Activated T-helper 1 cell treated with anti-CD3 and anti-CD28 coated beads, Interleukin-2, amount 50 U/mL, for 16 hours (primary cell): ENCODE measurements at regions not wholly inside any gene's neighbourhood (a gene's known extent, or its start where the extent isn't known, plus 50 kb on each side); places are given as distances from the start of the nearest gene placed in this dataset.
"Not testable (repeated sequence)": the region's sequence is repeated elsewhere in the genome, so short reads cannot be mapped to it uniquely, and the experiment has no call there.

Experiments
- DNase-seq, 2 donors: peaks; one replicate each; pipeline ENCODE4 v3.0.0-alpha.2; 2020; ENCODE audit warnings: low read depth in 1 of 2, low spot score in 1 of 2

- not testable (repeated sequence) for DNase-seq
These were observed 112.2 kb upstream of the CCZ1B start for GRCh38 chr7:6938284-6938683.

DNA sequence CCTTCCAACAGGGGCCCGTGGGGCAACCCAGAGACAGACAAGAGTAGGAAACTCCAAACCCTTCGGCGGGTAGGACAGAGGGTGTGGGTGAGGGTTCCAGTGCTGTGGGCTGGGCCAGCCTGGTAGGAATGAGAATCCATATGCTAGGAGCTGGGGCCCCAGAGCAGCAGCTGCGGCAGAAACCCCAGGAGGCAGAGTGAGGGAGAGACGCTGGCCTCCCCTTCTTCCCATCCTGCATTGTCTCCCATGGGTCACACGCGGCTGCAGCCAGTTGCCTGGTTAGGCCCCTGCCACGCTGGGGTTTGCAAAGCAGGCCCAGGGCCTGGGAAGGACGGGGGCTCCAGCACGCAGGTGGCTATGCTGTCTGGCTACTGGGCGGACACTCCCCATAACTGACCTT is 113.1 kb upstream of the CCZ1B start:
- not testable (repeated sequence) for DNase-seq

- DNase-seq: not testable (repeated sequence)
These were observed 113.8 kb upstream of the CCZ1B start for GRCh38 chr7:6939896-6940295.

DNA sequence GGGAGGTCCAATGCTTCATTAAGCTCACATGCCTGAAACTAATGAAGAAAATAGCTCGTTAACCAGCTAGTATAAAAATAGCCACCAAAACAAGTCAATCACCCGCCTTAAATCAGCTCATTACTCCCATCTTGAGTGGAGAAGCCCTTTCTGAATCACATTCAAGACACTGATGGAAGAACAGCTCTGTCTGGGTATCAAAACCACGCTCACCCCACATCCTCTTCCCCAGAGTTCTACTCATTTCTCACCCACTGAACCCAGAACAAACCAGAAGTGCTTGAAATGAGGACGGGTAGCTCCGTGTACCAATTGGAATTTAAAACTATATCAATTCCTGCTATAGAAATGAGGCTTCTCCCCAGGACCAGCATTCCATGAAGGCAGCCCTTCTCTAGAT is 120.8 kb upstream of the CCZ1B start:
- not testable (repeated sequence) for DNase-seq

GRCh38 chr7:6950231-6950630 is 124.2 kb upstream of the CCZ1B start:
- not testable (repeated sequence) for DNase-seq

GRCh38 chr7:6951553-6951952 is 125.5 kb upstream of the CCZ1B start:
- DNase-seq: not testable (repeated sequence)

- DNase-seq: not testable (repeated sequence)
These were observed 127.2 kb upstream of the CCZ1B start for GRCh38 chr7:6953138-6953797.

DNA sequence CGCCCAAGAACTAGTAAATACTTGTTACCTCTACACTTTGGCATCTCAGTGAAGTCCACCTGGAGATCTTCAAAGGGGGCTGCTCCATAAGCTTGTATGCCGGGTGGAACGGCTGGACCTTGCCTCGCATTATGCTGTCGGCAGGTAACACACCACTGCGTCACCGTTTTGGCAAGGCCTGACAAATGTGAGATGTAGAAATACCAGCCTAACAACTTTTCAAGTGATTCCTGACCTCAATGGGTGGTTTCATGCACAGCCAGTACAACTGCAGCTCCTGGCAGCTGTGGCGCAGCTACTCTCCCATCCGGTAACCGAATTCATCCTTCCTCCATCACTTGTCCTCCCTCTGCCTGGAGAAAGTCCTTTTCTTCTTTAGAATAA is 127.7 kb upstream of the CCZ1B start:
- not testable (repeated sequence) for DNase-seq

DNA sequence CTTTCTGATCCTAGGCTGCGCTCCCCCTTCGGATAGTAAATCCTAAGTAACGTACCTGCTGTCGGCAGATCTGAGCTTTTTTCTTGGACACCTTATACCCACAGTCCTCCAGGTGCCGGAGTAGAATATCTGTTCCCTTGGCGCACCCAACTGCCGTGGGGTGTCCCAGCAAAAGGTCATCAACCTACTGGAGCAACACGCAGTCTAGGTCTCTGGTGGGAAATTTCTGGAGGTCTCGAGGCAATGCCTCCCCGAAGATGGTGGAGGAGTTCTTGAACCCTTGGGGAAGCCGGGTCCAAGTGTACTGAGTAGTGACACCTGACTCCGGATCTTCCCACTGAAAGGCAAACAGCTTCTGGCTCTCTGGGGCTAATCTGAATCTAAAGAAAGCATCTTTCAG is 129.3 kb upstream of the CCZ1B start:
- not testable (repeated sequence) for DNase-seq

DNA sequence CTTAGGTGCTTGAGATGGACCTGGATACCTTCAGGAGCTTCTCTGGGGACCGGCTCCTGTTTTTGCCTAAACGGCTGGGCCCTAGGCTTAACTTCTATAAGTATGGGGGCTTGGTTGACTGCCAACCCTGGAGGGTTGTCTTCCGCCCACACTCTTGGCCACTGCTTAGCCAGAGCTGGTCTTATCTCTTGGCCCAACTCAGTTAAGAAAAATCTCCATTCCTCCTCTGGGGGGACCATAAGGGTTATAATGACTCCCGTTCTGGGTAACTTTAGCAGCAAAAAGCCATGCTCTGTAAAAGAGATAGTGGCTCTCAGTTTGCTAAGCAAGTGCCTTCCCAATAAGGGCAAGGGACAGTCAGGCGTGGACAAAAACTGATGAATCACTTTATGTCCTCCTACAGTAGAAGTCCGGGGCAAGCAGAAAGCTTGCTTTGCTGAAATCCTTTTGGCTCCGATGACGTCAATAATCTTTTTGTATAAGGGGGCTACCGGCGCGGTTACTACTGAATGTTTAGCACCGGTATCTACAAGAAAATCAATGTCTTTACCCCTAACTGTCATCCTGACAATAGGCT is 130.0 kb upstream of the CCZ1B start:
- DNase-seq: not testable (repeated sequence)

GRCh38 chr7:6958371-6958770 is 132.3 kb upstream of the CCZ1B start:
- not testable (repeated sequence) for DNase-seq

DNA sequence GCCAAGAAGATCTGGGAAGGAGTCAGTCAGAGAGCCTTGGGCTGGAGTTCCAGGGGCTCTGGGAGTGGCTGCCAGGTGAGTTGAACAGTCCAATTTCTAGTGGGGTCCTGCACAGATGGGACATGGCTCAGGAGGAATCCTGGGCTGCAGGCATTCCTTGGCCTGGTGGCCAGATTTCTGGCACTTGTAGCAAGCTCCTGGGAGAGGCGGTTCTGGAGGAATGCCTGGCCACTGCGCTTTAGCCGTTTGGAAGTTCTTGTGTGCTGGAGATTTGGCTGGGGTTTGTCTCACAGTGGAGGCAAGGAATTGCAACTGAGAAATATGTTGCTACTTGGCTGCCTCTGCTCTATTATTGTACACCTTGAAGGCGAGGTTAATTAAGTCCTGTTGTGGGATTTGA is 133.9 kb upstream of the CCZ1B start:
- not testable (repeated sequence) for DNase-seq

DNA sequence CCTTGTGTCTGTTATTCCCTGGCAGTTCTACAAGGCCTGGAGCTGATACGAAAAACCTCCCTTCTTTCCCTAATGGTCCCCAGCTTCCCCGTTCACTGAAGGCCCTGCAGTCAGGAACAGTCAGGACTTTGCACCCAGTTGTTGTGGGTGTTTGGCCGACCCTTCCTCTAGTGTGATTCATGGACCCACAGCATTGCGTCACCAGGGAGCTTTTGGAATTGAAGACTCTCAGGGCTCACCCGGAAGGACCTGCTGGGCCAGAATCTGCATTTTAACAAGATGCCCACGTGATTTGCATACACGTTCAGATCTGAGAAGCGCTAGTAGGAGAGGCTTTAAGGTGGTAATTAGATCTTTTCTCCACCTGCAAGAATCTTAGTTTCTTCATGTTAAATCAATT is 136.8 kb upstream of the CCZ1B start:
- not testable (repeated sequence) for DNase-seq

DNA sequence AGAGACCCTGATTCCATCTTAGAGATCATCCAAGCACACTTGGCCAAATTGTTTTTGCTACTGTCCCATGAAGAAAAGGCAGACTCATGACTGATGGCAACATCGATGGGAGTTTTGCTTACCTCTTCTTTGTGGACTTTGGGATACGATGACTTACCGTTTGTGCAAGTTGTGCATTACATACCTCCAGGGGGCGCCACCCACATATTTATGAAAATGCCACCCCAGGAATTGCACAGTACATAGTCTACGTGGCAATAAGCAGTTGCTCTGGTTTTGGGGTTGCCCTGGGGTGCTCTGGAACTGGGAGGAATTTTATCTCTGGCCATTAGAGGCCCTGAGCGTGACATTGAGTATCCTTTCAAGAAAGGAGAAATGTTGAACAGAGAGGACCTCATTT is 139.0 kb upstream of the CCZ1B start:
- peak; percentile 23 to 49 for DNase-seq

- not testable (repeated sequence) for DNase-seq
These were observed 144.1 kb upstream of the CCZ1B start for GRCh38 chr7:6970180-6970579.

GRCh38 chr7:6974876-6975275 is 148.8 kb upstream of the CCZ1B start:
- not testable (repeated sequence) for DNase-seq

- not testable (repeated sequence) for DNase-seq
These were observed 149.3 kb upstream of the CCZ1B start for GRCh38 chr7:6975346-6975745.

DNA sequence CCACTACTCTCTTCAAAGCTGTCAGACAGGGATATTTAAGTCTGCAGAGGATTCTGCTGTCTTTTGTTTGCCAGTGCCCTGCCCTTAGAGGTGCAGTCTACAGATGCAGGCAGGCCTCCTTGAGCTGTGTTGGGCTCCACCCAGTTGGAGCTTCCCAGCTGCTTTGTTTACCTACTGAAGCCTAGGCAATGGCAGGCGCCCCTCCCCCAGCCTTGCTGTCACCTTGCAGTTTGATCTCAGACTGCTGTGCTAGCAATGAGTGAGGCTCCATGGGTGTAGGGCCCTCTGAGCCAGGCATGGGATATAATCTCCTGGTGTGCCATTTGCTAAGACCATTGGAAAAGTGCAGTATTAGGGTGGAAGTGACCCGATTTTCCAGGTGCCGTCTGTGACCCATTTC is 151.3 kb upstream of the CCZ1B start:
- not testable (repeated sequence) for DNase-seq

- DNase-seq: not testable (repeated sequence)
These were observed 152.3 kb upstream of the CCZ1B start for GRCh38 chr7:6978326-6978725.

DNA sequence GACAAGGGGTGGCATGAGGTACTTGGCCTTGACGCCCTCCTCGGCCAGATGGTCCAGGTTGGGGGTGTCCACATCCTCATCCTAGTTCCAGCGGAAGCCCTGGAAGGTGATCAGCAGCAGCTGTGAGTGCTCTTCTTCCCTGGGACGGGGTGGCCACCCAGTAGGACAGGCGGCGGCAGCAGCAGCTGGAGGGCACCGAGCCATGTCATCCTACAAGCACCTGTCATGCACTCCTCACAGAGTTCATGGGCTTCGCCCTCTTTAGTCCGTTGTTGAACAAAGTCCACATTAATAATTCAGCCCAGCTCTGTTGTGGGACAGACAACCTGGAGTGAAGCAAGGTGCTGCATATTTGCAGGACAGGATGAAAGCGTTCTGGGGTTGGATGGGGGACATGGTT is 153.4 kb upstream of the CCZ1B start:
- DNase-seq: not testable (repeated sequence)

DNA sequence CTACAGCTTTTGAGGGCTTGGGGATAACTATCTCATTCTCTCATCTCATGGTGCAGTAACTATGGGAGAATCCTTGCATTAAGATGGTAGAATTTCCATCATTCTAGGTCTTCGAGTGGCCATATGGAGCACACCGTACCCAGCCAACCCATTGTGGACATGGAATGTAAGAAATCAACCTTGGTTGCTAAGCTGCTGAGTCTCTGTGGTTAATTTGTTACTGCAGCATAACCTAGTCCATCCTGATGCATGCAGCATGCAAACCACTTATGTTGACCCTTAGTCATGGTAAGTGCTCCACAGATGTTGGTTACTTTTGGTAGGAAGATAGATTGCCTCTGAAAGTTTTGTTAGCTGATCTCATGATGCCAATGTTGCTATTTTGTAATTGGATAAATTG is 156.3 kb upstream of the CCZ1B start:
- not testable (repeated sequence) for DNase-seq

DNA sequence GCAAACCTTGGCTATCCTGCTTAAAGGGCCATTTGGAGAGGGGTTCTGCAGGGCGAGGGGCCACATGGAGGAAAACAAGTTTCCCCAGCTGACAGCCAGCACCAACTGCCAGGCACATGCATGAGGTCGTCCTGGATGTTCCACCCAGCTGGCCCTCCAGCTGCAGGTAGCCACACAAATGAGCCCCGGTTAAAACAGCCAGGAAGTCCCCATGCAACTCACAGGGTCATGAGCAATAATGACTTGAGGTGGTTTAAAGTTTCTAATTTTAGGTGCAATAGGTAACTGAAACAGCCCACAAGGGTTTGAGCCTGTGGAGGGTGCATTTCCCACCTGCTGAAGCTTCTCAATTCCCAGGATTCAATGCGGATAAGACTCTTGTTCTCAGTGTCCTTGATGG is 160.8 kb upstream of the CCZ1B start:
- not testable (repeated sequence) for DNase-seq

DNA sequence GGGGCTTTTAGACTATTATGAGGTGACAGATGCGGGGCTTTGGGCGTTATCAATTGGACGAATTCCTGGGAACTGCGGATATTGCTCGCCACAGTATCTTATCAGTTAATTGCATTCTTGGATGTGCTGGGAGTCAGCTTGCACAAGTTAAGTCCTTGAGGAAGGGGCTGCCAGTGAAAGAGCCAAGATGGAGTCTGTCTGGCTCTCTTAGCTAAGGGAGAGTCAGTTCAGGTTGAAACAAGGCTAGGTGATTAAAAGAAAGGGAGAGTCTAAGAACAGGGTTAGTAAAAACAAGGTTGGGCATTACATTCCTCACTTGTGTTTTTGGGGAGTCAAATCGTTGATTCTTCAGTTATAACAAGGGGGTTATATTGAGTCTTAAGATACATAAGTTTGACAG is 162.5 kb upstream of the CCZ1B start:
- DNase-seq: not testable (repeated sequence)
